DND-41 (cell line): ENCODE measurements at regions not wholly inside any gene's neighbourhood (a gene's known extent, or its start where the extent isn't known, plus 50 kb on each side); places are given as distances from the start of the nearest gene placed in this dataset.

Source experiments
- CTCF ChIP-seq: IDR thresholded peaks from 2 replicates; pipeline ENCODE4 v1.5.1; 2012; ENCODE audit warnings: borderline replicate concordance, low read length, moderate library complexity, mild to moderate bottlenecking; ENCODE audit not compliant: poor library complexity, severe bottlenecking; ENCODE audit errors: extremely low read depth
- EZH2 ChIP-seq: IDR thresholded peaks from 3 replicates; pipeline ENCODE4 v1.6.1; 2012; ENCODE audit warnings: borderline replicate concordance, low read depth, mild to moderate bottlenecking, moderate library complexity, low read length, inconsistent platforms; ENCODE audit not compliant: severe bottlenecking

GRCh38 chr18:45260125-45260524 lies 355.2 kb upstream of the SLC14A2 start:
- TF ChIP-seq EZH2 (no peak), CTCF (no peak)
